Transverse colon (tissue), 4 donors: ENCODE measurements at regions not wholly inside any gene's neighbourhood (a gene's known extent, or its start where the extent isn't known, plus 50 kb on each side); places are given as distances from the start of the nearest gene placed in this dataset.

Experiments used
- DNase-seq: peaks from one replicate; pipeline ENCODE4 v3.0.0-alpha.2; 2019
- H3K27ac ChIP-seq, 4 donors: fragments of 200-600 bp; sonication (generic); 2 replicates each; pipeline ENCODE4 v1.5.1; 2016 to 2018; ENCODE audit warnings: inconsistent platforms in 4 of 4
- H3K27me3 ChIP-seq: fragments of 200-600 bp; sonication (generic); 2 replicates; pipeline ENCODE4 v1.5.1; 2017; ENCODE audit warnings: inconsistent platforms
- H3K36me3 ChIP-seq, 4 donors: fragments of 200-600 bp; sonication (generic); 2 replicates each; pipeline ENCODE4 v1.5.1; 2017 to 2019; ENCODE audit warnings: inconsistent platforms in 4 of 4
- H3K4me1 ChIP-seq, 4 donors: fragments of 200-600 bp; sonication (generic); 2 replicates each; pipeline ENCODE4 v1.5.1; 2017 to 2020; ENCODE audit warnings: inconsistent platforms in 4 of 4
- H3K4me3 ChIP-seq, 4 donors: fragments of 200-600 bp; sonication (generic); 1 replicate in 1 of 4; 2 replicates in 3 of 4; pipeline versions ENCODE4 v1.5.1 to v1.6.1; 2017 to 2019; ENCODE audit warnings: inconsistent platforms in 4 of 4
- H3K9me3 ChIP-seq, 2 donors: fragments of 200-600 bp; sonication (generic); 2 replicates each; pipeline ENCODE4 v1.5.1; 2017 to 2019; ENCODE audit warnings: inconsistent platforms in 2 of 2
- CTCF ChIP-seq, 5 experiments: fragments of 200-600 bp in 3 of 5; fragments of 450-650 bp in 2 of 5; sonication (generic) in 3 of 5; IDR thresholded peaks; 1 replicate in 2 of 5; 2 replicates in 3 of 5; pipeline ENCODE4 v1.5.1; 2016 to 2017; ENCODE audit warnings: antibody characterized with exemption in 5 of 5, inconsistent platforms in 3 of 5, mild to moderate bottlenecking in 2 of 5, moderate library complexity in 1 of 5
- EP300 ChIP-seq: sonication (generic); formaldehyde crosslinking; IDR thresholded peaks from one replicate; pipeline ENCODE4 v1.6.1; 2017; ENCODE audit warnings: antibody characterized with exemption, low read depth
- POLR2A ChIP-seq: fragments of 450-650 bp; IDR thresholded peaks from one replicate; pipeline ENCODE4 v1.6.1; 2016; ENCODE audit warnings: antibody characterized with exemption, mild to moderate bottlenecking, moderate library complexity
- POLR2AphosphoS5 ChIP-seq, 3 donors: sonication (generic); formaldehyde crosslinking; IDR thresholded peaks; one replicate each; pipeline ENCODE4 v1.6.1; 2016; ENCODE audit warnings: antibody characterized with exemption in 3 of 3
- WGBS, 2 donors: methylation state at CpG; one replicate each; pipeline ENCODE4 v1.1.5; 2018; ENCODE audit warnings: low coverage in 1 of 2; 5-methylcytosine and 5-hydroxymethylcytosine counted together
- in situ Hi-C, 4 donors: fragments of 200-750 bp; cut with MboI; loops; one replicate each; pipeline versions ENCODE4 v1.15.0 to v1.15.1; 2017; ENCODE audit warnings: low sequenced_read_pairs in 3 of 4, low pct_ligation_motif_present in 1 of 4, low pct_unique_long_range_greater_than_20kb in 1 of 4
- intact Hi-C: fragments of 100-400 bp; cut with DNase I; formaldehyde crosslinking; loops from one replicate; pipeline ENCODE4 v1.15.1; 2023; ENCODE audit warnings: low total_unique reads

DNA sequence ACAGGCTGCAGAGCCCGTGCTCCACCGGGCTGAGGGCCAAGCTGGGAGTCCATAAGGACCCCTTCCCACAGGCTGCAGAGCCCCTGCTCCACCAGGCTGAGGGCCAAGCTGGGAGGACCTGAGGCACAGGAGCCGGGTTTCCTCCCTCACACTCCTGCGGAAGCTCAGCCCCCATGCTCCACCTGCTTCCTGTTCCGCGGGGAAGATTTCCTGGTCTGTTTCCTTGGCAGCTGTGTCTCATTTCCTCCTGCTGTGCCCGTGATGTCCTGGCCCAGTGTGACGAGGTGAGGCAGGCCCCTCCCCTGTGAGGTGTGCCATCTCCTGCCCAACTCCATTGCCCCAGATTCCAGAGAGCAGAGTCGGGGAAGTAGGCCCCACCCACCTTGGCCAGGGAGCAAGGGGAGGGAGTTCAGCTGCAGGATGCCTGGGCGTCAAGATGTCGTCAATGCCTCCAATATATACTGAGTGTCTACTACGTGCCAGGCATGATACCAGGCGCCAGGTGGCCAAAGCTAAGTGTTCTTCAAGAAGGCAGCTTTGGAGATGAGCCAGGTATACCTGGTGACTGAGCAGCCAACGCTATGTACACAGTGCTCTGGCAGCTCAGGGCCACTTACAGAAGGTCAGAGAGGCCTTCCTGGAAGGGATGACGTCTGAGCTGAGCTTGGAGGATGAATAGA, 58.8 kb downstream of the NAV1 start:
- Histone ChIP-seq H3K9me3 (no peaks in the 10 kb centered on the region), H3K27me3 (no peaks in the 10 kb centered on the region), H3K4me1 (peaks cover 2 to 24% (median 15%) of the 10 kb centered on the region in 4 donors), H3K36me3 (no peaks in the 10 kb centered on the region), H3K4me3 (no peak overlapping the region), H3K27ac (peak overlapping the region; percentile 44 to 73 (median 48))
- 17 to 29% methylated on average over 2 to 15 of the region's 15 CpGs for WGBS, 2 donors
- in situ Hi-C loops (no loop called here), intact Hi-C loops (no loop called here)
- peak; percentile 87 for DNase-seq
- TF ChIP-seq CTCF (IDR thresholded peaks at IDR 0.05) (peak in 3 of 5 experiments; percentile 16 to 63 (median 43)), POLR2AphosphoS5 (IDR thresholded peaks at IDR 0.05) (peak; percentile 12 to 53 (median 51)), POLR2A (no peak)

DNA sequence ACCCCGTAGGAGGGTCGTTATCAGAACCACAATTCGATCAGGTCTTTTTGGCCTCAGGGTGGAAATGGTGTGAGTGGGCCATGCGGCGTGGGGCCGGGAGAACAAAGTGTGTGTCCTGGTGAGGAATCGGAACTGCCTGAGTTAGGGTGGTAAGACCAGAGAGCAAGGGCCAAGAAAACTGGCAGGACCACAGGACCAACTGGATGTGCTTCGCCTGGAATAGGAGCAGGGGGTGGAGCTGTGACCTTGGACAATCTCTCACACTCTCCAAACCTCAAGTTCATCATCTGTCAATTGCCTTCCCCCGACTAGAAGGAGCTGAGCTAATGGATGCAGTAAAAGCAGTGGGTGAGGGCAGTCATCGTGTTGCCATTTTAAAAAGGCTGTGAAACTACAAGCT, 59.5 kb downstream of the NAV1 start:
- H3K4me3 ChIP-seq = no peak overlapping the region
- H3K4me1 ChIP-seq = peaks cover 2 to 21% (median 13%) of the 10 kb centered on the region in 4 donors
- DNase-seq = no peak
- H3K9me3 ChIP-seq = no peaks in the 10 kb centered on the region
- 83 to 88% methylated on average over 4 to 10 of the region's 10 CpGs for WGBS, 2 donors
- in situ Hi-C loops = no loop called here
- H3K36me3 ChIP-seq = no peaks in the 10 kb centered on the region
- no peak for TF ChIP-seq CTCF (IDR thresholded peaks at IDR 0.05)
- TF ChIP-seq POLR2AphosphoS5 (IDR thresholded peaks at IDR 0.05) = no peak
- no peak for TF ChIP-seq POLR2A
- no peak for TF ChIP-seq EP300
- no peaks in the 10 kb centered on the region for H3K27me3 ChIP-seq
- H3K27ac ChIP-seq = peak overlapping the region; percentile 8 to 73 (median 35)
- intact Hi-C loops = no loop called here

GRCh38 chr1:201598973-201599372, 60.0 kb downstream of the NAV1 start:
- in situ Hi-C loops = no loop called here
- no peaks in the 10 kb centered on the region for H3K9me3 ChIP-seq
- H3K27ac ChIP-seq = peak overlapping the region in 3 of 4 donors; percentile 5 to 45 (median 34)
- no peaks in the 10 kb centered on the region for H3K27me3 ChIP-seq
- no peak for DNase-seq
- intact Hi-C loops = no loop called here
- WGBS, 2 donors = 69% methylated on average over 1 of the region's 1 CpG; no CpG with 5 or more reads in 1 of the 2 donors
- H3K4me3 ChIP-seq = no peak overlapping the region
- H3K4me1 ChIP-seq = peaks cover 2 to 18% (median 11%) of the 10 kb centered on the region in 4 donors
- TF ChIP-seq POLR2A (no peak), POLR2AphosphoS5 (IDR thresholded peaks at IDR 0.05) (no peak), EP300 (no peak), CTCF (IDR thresholded peaks at IDR 0.05) (no peak)
- H3K36me3 ChIP-seq = no peaks in the 10 kb centered on the region

GRCh38 chr1:201599548-201599947, 60.6 kb downstream of the NAV1 start:
- in situ Hi-C loops (no loop called here), intact Hi-C loops (no loop called here)
- 74% methylated on average over 8 of the region's 8 CpGs; no CpG with 5 or more reads in 1 of the 2 donors for WGBS, 2 donors
- no peaks in the 10 kb centered on the region for H3K9me3 ChIP-seq
- H3K36me3 ChIP-seq = no peaks in the 10 kb centered on the region
- H3K4me3 ChIP-seq = no peak overlapping the region
- no peaks in the 10 kb centered on the region for H3K27me3 ChIP-seq
- peak overlapping the region in 3 of 4 donors; percentile 14 to 45 (median 34) for H3K27ac ChIP-seq
- DNase-seq = no peak
- peaks cover 0 to 17% (median 9%) of the 10 kb centered on the region in 4 donors for H3K4me1 ChIP-seq
- TF ChIP-seq POLR2A (no peak), CTCF (IDR thresholded peaks at IDR 0.05) (no peak)
